Endothelial cell (in vitro differentiated cells): ENCODE measurements at regions not wholly inside any gene's neighbourhood (a gene's known extent, or its start where the extent isn't known, plus 50 kb on each side); places are given as distances from the start of the nearest gene placed in this dataset.

ENCODE experiments used
- DNase-seq: peaks from one replicate; pipeline ENCODE4 v3.0.0; 2021; ENCODE audit warnings: low spot score
- H3K27ac Mint-ChIP-seq: one replicate; pipeline ENCODE4 v1.8.0; 2021; ENCODE audit warnings: mixed read lengths, inconsistent platforms; ENCODE audit not compliant: unreplicated experiment
- H3K27me3 Mint-ChIP-seq: one replicate; pipeline ENCODE4 v1.8.0; 2021; ENCODE audit warnings: mild to moderate bottlenecking, moderate library complexity, mixed read lengths, inconsistent platforms; ENCODE audit not compliant: unreplicated experiment
- H3K36me3 Mint-ChIP-seq: one replicate; pipeline ENCODE4 v1.8.0; 2021; ENCODE audit warnings: mild to moderate bottlenecking, low read depth, mixed read lengths, inconsistent platforms; ENCODE audit not compliant: unreplicated experiment
- H3K4me1 Mint-ChIP-seq: one replicate; pipeline ENCODE4 v1.8.0; 2021; ENCODE audit warnings: mild to moderate bottlenecking, mixed read lengths, inconsistent platforms; ENCODE audit not compliant: unreplicated experiment
- H3K4me3 Mint-ChIP-seq: one replicate; pipeline ENCODE4 v1.8.0; 2021; ENCODE audit warnings: mild to moderate bottlenecking, mixed read lengths, inconsistent platforms; ENCODE audit not compliant: unreplicated experiment
- H3K9me3 Mint-ChIP-seq: one replicate; pipeline ENCODE4 v1.8.0; 2021; ENCODE audit warnings: mixed read lengths, inconsistent platforms; ENCODE audit not compliant: unreplicated experiment
- CTCF ChIP-seq: fragments of 200-600 bp; sonication (generic); IDR thresholded peaks from one replicate; pipeline ENCODE4 v1.5.0; 2021; ENCODE audit warnings: antibody characterized with exemption; ENCODE audit not compliant: unreplicated experiment

GRCh38 chr1:5253036-5253435, 598.6 kb downstream of the AJAP1 start:
- no peak for DNase-seq
- H3K4me1 Mint-ChIP-seq: no peaks in the 10 kb centered on the region
- H3K9me3 Mint-ChIP-seq: no peaks in the 10 kb centered on the region
- TF ChIP-seq CTCF: no peak
- H3K36me3 Mint-ChIP-seq: no peaks in the 10 kb centered on the region
- H3K27me3 Mint-ChIP-seq: peaks cover 7% of the 10 kb centered on the region
- no peak overlapping the region for H3K27ac Mint-ChIP-seq
- H3K4me3 Mint-ChIP-seq: no peak overlapping the region

- no peak for TF ChIP-seq CTCF
- Mint-ChIP-seq H3K4me1 (no peaks in the 10 kb centered on the region), H3K27ac (no peak overlapping the region), H3K9me3 (peaks cover 10% of the 10 kb centered on the region), H3K27me3 (peaks cover 12% of the 10 kb centered on the region), H3K4me3 (no peak overlapping the region), H3K36me3 (no peaks in the 10 kb centered on the region)
- DNase-seq: no peak
Observed at GRCh38 chr1:5250336-5250735, 595.9 kb downstream of the AJAP1 start.

GRCh38 chr1:5245348-5245747, 590.9 kb downstream of the AJAP1 start:
- peaks cover 15% of the 10 kb centered on the region for H3K27me3 Mint-ChIP-seq
- H3K27ac Mint-ChIP-seq: no peak overlapping the region
- H3K4me3 Mint-ChIP-seq: no peak overlapping the region
- H3K36me3 Mint-ChIP-seq: peaks cover 3% of the 10 kb centered on the region
- peaks cover 13% of the 10 kb centered on the region for H3K9me3 Mint-ChIP-seq
- no peak for DNase-seq
- H3K4me1 Mint-ChIP-seq: peaks cover 7% of the 10 kb centered on the region
- no peak for TF ChIP-seq CTCF

GRCh38 chr1:5244631-5245285, 590.3 kb downstream of the AJAP1 start:
- Mint-ChIP-seq H3K4me3 (no peak overlapping the region), H3K9me3 (peaks cover 13% of the 10 kb centered on the region), H3K27me3 (peaks cover 16% of the 10 kb centered on the region)

More at GRCh38 chr1:5244631-5245285, 590.3 kb downstream of the AJAP1 start:
- TF ChIP-seq CTCF: no peak
- Mint-ChIP-seq H3K36me3 (peaks cover 3% of the 10 kb centered on the region), H3K4me1 (peaks cover 7% of the 10 kb centered on the region), H3K27ac (no peak overlapping the region)
- no peak for DNase-seq
